M059J (cell line): ENCODE measurements at regions not wholly inside any gene's neighbourhood (a gene's known extent, or its start where the extent isn't known, plus 50 kb on each side); places are given as distances from the start of the nearest gene placed in this dataset.
"Not testable (repeated sequence)": the region's sequence is repeated elsewhere in the genome, so short reads cannot be mapped to it uniquely, and the experiment has no call there.

Experiments
- DNase-seq: peaks from one replicate; pipeline ENCODE4 v3.0.0-alpha.2; 2012; ENCODE audit warnings: low read depth

DNA sequence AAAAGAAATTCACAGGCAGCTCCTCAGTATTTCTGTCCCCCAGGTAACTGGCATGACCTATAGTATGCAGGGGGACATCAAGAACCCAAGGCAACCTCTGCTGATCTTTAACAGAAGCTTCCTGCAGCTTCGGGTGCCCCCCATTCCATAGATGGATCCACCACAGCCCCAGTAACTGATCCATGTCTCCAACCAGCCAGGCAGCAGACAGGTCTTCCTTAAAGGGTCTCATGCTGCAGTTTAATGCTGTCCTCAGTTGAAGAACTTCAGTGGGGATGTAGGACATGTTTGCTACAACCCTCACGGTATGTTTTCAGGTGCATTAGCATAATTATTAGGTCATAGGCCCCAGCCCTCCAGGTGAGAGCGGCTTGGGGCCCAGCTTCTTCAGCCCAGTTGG lies 90.9 kb upstream of the OLIG2 start:
- no peak for DNase-seq

GRCh38 chr21:32940079-32941014 lies 85.4 kb upstream of the OLIG2 start:
- peak; percentile 56 for DNase-seq

DNA sequence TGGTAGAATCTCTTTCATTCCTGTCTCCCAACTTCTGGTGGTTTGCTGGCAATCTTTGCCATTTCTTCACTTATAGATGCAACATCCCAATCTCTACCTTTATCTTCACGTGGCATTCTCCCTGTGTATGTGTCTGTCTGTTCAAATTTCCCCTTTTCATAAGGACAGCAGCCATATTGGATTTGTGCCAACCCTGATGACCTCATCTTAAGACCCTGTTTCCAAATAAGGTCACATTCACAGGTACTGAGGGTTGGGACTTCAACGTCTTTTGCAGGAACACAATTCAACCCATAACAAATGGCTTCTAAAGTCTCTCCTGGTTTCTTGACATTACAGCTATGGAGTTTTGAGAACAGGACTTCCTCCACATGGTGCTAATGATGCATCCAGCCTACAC lies 84.5 kb upstream of the OLIG2 start:
- DNase-seq, result no peak

DNA sequence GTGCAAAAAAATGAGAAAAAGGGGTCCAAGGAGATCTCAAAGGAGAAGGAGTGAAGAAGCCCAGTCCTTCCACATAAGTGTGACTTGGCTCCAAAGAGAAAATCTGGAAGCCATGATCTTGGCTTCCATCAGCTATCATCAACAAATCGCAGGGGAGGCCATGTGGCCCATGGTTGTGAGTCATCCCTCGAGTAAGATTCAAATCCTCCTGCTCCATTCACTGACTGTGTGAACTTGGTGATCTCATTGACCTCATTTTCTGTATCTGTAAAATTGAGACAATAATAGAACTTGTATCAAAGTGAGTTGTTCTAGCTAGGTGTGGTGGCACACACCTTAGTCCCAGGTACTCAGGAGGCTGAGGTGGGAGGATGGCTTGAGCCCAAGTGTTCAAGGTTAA lies 79.1 kb upstream of the OLIG2 start:
- no peak for DNase-seq

- no peak for DNase-seq
These were observed 78.0 kb upstream of the OLIG2 start for GRCh38 chr21:32947736-32948135.

DNA sequence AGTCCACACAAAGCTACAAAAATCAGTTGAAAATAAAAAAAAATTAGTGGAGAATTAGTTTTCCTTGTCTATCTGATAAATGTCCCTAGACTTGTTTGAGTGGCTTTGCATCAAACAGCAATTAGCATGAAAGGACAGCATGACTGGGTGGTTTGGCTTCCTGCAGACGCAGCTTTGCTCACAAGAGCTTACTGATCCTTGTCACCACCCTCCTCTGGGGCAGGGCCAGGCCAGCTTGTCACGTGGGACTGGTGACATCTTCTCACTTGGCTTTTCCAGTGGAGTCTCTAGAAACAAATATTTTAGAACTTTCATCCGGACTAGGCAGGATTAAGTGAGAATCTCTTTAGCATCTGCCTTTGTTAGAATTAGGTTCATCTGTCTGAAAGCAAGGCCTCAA lies 76.0 kb upstream of the OLIG2 start:
- no peak for DNase-seq

DNA sequence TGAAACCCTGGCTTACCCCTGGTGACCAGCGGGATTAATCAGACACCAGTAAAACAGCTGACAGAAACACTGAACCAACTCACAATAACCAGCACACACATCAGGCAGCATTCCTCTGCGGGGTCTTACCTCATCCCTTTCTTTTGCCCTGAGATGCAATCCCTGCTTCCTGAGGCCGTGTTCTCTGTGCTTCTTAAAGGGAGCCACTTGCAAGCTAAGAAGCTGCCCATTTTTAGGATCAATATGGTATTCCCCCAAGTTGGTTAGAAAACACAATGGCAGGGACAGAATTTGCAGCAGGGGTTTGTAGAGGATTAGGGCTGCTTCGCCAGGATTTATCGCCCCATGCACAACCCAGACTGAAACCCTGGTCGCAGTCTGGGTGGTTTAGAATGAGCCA lies 74.7 kb upstream of the OLIG2 start:
- no peak for DNase-seq

DNA sequence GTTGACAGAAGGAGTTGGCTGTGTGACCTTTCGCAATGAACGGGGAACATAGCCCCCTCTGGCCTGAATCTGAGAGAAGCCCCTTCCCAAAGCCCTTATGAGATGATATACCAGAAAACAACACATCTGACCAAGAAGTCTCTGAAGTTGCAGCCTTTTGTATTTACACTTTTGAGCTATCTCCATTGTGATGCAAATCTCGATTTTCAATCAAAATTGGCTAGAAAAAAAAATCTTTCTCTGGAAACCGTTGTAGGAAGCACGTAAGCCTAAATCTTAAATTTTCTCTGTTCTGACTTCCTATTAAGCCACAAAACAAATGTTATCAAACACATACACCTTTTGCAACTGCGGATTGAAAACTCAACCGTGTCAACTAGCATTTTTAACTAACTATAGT lies 71.4 kb upstream of the OLIG2 start:
- DNase-seq, result no peak

- DNase-seq, result no peak
These were observed 70.2 kb upstream of the OLIG2 start for GRCh38 chr21:32955311-32956060.

- no peak for DNase-seq
These were observed 69.6 kb upstream of the OLIG2 start for GRCh38 chr21:32956061-32956656.

DNA sequence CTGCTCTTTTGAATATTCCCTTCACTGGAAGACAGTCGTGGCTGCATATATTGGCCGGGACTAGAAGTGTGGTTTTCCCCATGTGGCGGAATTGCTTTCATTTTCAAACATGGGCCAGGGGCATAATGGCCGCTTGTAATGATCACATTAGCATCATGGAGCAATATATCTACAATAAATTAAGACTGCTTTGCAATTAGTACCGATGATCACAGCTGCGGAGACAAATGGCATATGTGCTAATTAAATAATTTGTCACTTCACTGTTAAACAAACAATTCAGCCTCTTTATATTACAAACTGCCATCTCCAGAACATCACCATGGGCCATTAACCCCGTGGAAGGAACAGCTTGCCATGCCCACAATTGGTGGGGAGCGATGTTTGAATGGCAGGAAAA lies 68.2 kb upstream of the OLIG2 start:
- no peak for DNase-seq

DNA sequence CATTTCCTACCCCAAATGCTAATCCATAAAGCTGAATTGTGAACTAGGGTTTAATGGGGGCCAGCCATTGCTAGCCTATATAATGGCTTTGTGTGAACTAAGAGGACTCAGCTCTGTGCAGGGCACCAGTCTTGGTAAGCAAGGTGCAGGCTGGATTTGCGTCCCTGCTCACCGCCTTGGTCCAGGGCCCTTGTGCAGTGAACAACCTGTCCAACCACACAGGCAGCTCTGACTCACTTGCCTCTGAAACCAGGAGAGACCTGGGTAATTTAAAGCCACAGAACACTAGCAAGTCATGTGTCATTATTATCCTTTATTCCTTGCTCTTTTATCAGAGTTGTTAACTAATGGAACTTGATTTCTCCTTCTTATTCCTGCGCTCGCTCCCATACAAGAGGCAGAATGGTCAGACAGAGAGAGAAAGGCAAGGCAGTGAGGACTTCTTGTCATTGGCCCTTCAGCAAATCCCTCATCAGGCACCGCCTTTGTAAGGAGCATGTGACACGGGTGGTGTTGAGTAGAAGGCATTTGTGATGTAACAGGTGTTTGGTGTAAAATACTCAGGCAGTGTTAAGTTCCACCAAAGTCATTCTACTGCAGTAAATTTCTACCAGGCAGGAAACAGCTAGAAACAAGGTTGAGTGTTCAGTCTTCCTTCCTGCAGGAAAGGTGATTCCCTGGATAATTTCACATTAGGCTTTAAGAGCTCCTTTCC lies 67.3 kb upstream of the OLIG2 start:
- DNase-seq, result peak; percentile 5

DNA sequence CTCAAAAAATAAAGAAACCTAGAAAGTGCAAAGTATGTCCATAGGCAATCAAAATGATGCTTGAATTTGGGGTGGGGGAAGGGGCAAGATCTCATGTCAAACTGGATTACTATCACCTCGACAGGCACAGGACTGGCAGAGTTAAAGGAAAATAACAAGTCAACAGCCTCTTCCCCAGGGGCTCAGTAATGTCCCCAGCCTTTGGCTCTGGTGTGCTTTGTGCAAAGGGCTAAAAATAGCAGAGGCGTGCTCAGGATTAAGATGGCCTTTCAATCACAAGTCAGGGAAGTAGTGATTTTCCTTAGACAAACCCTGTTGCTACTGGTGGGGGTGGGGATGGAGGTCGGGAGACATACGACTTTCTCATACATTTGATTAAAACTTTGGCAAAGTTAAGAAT lies 63.5 kb upstream of the OLIG2 start:
- DNase-seq, result no peak

DNA sequence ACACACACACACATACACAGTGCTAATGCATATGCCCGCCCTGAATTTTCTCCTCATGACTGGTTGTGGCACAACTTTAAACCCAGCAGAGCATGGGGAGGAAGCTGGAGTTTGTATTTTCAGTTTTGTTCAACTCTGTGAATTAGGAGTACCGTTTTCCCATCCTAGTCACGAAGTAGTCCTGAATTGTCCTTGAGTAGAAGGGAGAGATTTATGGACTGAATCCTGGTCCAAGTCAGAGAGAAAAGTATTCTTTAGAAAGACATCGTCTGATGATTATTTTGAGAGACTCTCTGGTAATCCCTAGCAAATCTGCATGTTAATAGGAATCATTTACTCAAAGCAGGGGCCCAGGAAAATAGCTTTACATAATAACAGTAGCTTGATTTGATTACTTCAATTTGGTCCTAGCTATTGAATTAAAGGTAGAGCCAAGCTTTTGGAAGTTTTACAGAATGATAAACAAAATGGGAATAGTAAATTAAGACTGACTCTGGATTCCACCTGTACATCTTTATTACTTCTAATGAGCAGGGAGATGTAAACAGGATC lies 60.5 kb upstream of the OLIG2 start:
- DNase-seq, result no peak

DNA sequence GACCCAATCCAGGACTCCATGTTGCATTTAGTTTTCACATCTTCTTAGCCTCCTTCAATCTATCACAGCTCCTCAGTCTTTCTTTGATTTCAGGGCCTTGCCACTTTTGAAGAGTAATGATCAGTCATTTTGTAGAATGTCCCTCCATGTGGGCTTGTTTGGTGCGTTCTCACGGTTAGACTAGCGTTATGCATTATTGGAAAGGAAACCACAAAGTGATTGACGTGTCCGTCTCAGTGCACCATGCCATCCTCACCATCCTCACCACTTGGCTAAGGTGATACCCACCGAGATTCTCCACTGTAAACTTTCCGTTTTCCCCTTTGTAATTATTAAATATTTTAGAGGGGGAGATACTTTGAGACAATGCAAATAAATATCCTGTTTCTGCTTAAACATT lies 59.6 kb upstream of the OLIG2 start:
- no peak for DNase-seq

GRCh38 chr21:32968103-32968502 lies 57.6 kb upstream of the OLIG2 start:
- not testable (repeated sequence) for DNase-seq

- no peak for DNase-seq
These were observed 51.1 kb upstream of the OLIG2 start for GRCh38 chr21:32974653-32975052.

GRCh38 chr21:32975811-32976431 lies 49.8 kb upstream of the OLIG2 start:
- DNase-seq, result no peak
